Myocyte (in vitro differentiated cells): ENCODE measurements at regions not wholly inside any gene's neighbourhood (a gene's known extent, or its start where the extent isn't known, plus 50 kb on each side); places are given as distances from the start of the nearest gene placed in this dataset.

ENCODE experiments used
- DNase-seq: peaks from one replicate; pipeline ENCODE4 v3.0.0-alpha.2; 2012; ENCODE audit warnings: low read depth

DNA sequence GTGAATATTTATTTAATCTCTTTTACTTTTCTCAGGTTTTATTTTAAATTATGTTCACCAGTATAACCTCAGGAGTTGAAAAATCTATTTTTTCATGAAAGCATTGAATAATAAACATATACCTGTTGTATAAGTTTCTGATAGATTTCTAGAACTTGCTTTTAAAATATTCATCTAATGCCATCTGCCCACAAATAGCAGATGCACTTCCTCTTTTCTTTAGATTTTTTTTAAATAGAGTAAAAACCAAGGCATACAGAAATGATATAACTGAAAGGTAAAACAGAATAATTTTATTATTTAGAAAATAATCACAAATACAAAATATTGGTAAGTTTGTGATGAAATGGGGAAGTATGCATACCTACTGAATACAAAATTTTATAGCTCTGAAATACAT lies 130.7 kb upstream of the PRMT6 start:
- DNase-seq = no peak

DNA sequence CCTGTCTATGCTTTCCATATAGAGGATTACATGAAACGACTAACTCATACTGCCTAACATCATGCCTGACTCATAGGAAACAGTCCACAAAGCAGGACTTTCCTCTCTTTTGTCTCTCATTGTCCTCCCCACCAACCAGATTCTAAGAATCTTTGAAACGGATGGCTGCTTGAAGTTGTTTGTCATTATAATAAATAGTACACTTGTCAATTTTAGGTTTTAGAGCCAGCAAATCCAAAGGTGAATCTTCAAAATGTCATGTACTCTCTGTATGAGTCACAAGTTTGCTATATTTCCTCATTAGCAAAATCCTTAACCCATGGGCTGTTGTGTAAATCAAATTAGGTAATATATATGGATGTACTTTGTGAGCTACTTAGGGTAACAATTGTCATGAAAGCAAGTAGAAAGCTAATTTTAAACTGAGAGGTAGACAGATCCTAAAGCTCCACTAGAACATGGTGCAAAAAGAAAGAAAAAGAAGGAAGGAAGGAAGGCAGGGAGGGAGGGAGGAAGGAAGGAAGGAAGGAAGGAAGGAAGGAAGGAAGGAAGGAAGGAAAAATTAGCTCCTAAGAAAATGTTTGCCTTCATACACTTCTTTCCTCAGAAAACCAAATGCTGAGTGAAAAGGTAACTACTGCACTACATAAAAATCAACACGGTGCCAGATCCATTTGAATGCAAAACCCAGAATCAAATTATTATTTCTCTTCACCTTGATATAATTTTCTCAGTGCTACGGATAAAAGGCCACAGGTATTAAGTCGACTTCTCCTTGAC lies 129.5 kb upstream of the PRMT6 start:
- no peak for DNase-seq

DNA sequence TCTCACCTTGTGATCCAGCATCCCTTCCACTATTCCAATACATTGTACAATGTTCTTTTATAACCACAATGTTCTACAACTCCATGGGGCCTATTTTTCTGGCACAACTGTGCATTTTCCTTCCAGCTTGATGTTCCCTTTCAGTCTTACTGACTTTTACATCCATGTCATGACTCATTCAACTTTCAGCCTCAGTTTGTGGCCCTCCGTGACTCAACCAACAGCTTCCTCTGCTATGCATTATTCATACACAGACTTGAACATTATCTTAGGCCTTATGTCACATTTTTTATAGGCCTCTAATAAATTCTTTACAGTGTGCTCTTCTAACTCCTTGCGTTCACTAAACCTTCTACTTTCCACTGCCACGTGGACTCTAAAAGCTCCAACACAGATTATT lies 119.4 kb upstream of the PRMT6 start:
- no peak for DNase-seq

DNA sequence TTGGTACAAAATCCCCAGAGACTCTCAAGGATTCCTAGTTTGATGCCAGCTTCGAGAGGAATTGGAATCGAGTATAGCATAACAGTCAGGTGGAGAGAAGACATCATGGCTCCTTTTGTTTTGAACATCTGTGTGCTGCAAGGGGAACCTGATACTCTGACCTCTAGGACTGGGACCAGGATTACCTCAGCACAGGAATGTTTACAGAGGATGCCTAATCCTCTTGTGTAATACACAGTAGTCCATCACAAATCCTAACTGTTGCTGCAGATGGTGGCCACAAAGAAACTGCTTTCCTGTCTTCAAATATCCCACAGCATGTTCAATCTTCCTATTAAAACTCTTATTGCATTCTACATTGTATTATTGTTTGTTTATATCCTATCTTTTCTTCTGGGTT lies 111.8 kb upstream of the PRMT6 start:
- no peak for DNase-seq

DNA sequence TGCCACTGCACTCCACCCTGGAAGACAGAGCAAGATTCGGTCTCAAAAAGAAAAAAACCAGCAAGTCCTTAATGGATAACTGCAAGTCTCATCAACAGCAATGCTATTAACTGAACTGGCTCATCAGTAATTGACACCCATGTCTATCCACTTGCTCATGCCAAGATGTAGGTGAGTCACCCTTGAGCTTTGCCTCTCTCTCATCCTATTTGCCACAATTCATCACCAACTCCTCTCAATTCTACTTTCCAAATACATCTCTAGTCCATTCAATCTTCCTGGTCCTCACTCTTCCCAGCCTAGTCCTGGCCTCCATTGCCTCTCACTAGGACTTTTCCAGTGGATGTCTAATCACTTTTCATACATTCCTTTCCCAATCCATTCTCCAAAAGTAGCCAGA lies 103.7 kb upstream of the PRMT6 start:
- DNase-seq = no peak

DNA sequence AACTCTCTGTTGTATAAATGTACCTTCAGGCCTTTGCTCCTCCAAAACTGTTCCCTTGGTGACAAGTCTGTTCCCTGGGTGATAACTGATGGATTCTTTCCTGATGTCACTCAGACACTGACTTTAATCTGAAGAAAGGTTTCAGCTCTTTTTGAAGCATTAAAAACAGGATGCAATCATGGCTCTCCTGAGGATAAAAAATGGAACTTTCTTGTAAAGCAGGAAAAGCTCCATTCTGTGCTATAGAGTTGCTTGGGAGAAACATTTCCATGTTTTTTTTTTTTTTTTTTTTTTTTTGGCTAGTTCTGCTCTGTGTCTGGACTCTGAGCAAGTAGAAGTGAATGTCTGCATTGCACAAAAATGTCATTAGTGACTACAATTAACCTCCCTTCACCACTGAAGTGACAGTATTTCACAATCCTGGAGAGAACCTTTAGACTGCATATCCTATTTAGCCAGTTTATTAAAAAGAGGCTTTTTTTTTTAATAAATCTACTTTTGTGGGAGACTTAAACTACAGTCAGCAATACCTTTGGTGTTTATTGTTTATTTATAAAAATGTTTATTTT lies 101.7 kb upstream of the PRMT6 start:
- DNase-seq = no peak

DNA sequence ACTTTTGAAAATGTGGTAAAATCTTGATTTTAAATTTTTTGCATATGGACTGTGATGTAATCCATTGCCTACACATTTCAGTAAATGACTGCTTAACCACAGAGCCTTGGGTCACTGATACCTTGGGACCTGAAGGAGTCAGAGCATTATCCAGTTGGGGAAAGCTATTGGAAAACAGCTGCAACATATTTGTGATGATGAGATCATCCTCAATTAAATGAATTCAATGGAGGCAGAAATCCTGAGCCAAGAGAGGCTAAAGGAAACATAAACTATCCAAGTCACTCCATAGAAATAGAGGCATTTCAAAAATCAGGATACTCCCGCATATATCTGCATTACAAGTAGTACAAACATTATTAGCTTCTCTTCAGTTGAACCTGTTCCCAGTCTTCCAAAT lies 99.8 kb upstream of the PRMT6 start:
- peak; percentile 7 for DNase-seq

DNA sequence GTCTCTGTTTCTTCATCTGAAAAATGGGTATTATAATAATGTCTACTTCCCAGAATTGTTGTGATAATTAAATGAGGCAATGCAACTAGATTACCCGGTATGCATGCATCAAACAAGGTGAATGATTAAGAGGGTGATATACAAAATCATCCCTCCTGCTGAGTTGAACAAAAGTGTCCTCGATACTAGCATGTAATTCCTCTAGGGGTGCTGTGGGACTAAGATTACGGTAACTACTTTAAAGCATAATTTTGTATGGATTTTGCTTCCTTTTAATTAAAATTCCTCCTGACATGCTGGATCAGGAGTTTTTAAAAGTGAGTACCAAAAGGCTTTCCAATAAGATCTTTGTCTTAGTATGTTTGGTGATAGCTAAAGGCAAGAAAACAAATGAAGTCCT lies 98.7 kb upstream of the PRMT6 start:
- no peak for DNase-seq

DNA sequence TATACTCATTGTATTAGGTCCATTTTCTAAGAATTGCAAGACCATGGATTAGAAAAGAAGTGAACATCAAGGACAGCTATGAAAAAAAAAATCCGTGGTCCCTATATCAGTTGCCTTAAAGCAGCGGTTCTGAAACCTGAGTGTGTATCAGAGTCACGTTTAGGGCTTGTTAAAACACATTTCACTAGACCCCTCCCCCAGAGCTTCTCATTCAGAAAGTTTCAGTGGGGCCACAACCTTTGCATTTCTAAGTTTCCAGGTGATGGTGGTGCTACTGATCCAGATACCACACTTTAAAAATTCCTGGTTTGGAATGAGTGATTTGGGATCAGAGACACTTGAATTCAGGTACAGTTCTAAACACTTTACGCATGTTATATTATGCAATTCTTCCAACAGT lies 96.1 kb upstream of the PRMT6 start:
- no peak for DNase-seq

DNA sequence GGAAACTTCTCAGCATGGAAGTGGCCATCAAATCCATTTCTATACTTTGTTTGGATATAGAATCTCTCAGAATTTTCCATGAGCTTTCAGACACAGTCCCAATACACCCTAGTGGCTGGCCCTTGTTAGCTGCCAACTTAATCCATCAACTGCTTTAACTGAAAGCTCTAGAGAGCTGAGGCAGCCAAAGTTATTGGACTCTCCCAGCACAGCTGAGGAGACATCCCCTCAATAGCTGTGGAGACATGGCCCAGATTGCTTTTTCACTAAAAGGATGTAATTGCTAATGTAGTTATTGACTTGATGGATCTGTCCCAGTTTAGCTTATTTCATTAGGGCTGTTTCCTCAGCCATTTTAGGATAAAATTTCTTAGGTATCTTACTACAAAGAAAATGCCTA lies 94.8 kb upstream of the PRMT6 start:
- no peak for DNase-seq

DNA sequence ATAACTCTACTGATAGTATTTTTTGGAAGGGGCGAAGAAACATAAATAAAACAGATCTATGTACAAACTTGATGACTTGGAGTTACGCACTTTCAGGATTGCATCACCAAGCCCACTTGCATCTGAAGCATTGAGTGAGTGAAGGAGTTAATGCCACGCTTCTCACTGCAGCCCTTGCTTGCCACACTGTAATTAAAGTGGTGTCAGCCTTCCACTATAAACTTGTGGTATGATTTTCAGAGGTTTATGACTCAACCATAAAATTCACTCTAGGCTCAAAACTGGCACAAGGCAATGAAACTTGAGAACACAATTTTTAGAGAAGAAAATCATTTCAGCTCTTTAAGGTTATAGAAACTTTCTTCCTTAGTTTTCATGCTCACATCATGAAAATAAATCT lies 93.9 kb upstream of the PRMT6 start:
- DNase-seq = peak; percentile 3

DNA sequence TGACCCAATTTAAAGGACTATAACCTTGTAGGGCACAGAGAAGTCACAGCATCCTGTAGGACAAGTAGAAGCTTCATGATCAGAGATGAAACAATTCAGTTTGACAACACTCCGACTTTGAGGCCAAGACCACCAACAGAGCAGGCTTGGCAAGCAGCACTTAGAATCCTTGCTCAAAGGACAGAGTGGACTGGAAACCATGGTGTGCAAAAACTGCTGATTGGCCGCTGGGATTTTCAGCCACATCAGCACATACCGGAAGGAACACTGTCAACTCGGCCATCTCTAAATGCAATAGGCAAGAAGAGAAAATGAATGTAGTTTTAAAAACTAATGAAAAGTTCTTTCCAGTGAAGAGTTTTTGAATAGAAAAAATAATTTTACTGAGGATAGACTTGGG lies 92.0 kb upstream of the PRMT6 start:
- DNase-seq = no peak

DNA sequence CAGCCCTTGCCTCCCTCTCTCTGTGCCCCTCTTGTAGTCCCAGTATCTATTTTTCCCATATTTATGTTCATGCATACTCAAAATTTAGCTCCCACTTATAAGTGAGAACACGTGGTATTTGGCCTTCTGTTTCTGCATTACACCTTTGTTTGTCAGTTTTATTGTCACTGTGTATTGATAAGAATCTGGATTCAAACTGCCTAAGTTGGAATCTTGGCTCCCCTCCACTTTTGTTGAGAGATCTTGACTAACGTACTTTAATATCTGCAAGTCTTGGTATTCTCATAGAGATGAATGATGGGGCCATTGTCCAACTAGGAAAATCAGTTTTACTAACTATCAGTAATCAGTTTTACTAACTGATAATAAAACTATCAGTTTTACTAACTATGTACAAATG lies 87.8 kb upstream of the PRMT6 start:
- no peak for DNase-seq

DNA sequence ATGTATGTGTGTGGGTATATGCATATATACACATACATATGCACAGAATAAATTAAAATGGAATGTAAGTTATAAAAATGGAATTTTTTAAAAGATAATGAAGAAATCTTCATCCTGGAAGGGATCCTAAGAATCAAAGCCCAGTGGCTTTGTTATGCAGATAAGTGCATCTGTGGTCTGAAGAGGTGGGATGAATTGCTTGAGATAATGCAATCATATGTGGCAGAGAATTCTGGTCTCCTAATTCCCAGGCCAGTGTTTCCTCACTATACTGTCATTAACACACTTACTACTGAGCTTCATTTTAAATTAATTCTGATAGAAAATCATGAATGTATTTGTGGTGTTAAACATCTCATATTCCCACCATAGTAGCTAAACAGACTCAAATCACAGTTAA lies 86.7 kb upstream of the PRMT6 start:
- no peak for DNase-seq

DNA sequence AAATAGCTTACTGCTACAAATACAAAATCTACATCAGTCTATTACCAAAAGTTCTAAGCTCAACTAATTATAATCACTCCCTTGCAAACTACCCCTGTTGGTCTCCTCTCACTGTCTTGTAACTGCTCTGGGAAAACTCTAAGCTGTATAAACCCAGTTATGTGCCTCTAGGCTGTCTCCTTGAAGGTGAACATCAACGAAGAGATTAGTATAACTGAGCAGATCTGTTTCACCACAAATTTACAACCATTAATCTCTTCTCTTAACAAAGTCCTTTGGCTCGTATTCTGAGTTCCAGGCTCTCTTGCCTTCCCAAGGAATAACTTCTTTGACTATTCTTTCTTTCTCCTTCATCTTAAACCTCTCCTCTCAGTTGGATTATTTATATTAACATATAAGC lies 84.4 kb upstream of the PRMT6 start:
- no peak for DNase-seq

DNA sequence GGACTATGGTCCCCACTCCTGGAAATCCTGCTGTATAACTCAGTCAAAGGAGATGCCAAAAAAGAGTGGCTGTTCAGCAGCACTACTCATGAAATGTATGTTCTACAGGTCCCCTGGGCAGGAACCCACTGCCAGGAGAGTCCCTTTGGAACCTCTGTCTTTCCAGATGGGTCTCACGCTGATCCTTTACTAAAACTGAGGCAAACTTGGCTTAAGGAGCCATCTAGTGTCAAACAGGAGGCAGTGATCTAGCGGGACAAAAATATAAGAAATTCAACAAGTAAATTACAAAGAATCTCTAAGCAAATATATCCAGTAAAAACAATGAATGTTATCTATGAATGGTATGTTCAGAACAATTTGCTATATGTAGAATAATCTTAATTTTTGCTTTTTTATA lies 80.5 kb upstream of the PRMT6 start:
- no peak for DNase-seq

DNA sequence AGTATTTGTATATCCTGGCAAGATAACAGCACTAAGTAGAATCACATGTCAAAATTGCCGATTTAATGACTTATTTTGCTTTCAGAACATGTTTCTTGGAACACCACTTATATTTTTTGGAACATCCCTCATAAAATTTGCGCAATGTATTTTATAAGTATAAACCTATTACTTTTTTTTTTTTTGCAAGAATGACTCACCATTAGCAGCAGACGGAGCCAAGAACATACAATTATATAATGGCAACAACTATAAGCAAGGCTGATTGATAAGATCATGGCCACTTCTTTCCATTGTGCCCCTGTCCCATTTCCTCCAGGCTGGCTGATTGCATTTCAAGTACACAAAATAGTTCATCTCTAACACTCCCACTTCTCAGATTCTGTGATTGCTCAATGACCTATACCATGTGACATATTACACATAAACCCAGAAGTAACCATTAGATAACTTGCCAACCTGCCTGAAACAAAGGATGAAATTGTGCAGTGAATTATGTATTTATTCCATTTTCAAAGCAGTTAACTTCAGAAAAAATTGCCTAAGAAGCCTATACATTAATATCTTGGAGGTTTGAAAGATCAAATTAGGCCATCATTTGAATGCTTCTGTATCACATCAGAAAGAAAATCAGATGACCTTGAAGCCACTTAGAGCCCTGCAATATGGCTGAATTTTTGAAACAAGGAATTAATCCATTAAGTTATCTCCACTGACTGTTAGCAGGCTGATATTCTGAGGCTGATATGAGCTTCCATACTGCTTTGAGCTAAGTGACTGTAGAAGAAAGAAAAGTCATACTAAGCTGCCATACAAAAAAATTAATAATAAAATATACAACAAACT lies 77.8 kb upstream of the PRMT6 start:
- no peak for DNase-seq

DNA sequence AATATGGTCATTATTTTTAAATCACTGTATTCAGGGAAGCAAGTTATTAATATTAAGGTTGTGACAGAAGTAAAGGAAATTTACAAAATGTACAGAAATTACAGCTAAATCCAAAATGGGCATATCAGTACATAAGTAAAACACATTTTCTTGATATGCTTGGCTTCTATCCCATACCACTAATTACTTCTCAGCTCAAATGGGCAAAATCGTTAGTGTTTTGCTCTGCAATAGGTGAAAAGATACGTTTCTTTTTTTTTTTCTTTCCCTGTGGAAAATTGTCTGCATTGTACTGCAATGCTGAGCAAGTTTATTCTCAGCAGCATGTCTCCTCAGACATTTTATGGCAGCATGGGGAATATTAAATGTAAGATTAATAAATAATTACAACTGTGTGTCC lies 77.1 kb upstream of the PRMT6 start:
- no peak for DNase-seq

DNA sequence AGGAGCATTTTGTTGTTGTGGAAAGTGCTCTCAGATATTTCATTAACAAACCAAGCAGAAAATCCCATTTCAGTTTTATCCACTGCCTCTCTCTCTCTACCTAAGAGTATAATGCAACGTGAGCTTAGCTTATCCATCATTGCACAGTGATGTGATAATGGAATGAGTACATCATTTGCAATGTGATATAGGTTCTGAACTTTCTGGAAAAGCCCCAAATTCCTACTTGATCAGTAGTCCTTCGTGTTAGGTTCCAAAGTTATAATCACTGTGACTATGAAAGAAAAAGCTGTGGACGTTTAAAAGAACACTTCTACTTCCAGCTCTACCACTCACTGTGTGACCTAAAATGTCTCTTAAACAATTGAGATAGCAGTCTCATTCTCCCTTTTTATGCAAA lies 76.4 kb upstream of the PRMT6 start:
- DNase-seq = no peak

DNA sequence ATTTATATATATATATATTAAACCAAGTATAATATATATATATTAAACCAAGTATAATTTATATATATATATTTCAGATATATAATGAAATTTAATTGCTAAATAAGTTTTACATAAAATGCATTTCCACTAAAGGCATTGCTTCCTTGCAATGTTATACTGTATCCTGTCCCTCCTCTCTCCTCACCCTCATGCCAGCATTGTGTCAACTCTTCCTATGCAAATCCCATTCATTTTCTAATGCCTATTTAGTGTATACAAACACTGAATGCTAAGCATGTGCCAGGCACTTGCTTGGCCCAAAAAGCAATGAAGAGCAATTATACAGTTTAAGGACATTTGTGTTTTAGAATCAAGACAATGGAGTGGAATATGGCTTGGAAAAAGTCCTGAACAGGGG lies 71.7 kb upstream of the PRMT6 start:
- DNase-seq = no peak

DNA sequence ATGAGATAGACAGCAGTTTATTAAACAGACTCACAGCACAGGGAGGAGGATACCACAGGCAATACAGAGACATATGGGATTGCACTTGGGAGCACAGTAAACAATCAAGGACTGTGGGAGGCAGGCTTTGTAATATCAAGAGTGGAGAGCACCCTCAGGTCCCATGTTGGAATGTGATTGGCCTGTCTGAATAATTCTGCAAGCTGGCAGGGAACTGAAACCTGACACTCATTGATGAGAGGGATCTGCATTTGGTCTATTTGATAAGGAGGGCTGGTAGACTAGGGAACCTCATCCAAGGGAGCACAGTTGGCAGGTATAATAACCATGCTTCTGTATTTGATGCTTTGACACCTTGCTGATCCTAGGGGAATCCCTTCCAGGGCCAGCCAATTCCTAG lies 69.9 kb upstream of the PRMT6 start:
- DNase-seq = no peak

DNA sequence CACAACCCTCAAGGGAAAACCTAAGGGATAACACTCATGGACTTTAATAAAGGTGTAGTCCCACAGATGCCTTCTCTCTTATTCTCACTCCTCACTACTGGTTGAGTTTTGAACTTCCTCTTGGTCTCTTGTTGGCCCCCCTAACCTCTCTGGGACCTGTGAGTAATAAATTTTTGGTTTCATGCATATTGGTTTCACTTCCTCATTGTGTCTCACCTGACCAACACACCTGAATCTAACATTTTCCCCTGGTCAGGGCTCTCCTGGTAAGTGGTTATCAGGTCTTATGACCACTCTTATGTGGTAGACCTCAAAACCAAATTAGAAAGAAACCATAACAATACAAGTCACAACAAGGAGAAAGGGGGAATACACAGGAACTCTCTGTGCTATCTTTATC lies 60.5 kb upstream of the PRMT6 start:
- DNase-seq = no peak
